ENCODE measurements at regions not wholly inside any gene's neighbourhood (a gene's known extent, or its start where the extent isn't known, plus 50 kb on each side); places are given as distances from the start of the nearest gene placed in this dataset.

DNA sequence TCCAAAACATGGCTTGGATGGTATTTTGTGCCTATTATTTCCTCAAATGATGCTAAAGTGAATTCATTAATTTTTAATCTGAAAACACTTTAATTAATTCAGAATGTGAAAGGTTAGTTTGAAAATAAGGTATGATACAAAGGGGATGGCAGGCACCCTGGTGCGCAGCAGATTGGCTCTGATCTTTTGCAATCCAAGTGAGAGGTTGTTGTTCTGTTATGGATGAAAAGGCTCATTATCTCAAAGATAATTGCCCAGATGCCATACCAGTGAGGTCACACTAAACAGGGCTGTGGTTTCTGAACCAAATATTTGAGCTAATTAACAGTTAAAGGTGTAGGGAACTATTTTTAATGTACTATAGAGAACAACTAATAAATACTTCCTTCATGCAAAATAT lies 504.9 kb downstream of the RAPGEF2 start:
- Histone ChIP-seq H3K27ac (ENCODE audit: low read length) (no peak overlapping the region), H3K9ac (ENCODE audit: low read depth, low read length) (peak overlapping the region; percentile 29; the same call in 1 of the 2 replicates), H3K4me3 (ENCODE audit: low read length) (peak overlapping the region; percentile 14; the same call in 1 of the 2 replicates)

DNA sequence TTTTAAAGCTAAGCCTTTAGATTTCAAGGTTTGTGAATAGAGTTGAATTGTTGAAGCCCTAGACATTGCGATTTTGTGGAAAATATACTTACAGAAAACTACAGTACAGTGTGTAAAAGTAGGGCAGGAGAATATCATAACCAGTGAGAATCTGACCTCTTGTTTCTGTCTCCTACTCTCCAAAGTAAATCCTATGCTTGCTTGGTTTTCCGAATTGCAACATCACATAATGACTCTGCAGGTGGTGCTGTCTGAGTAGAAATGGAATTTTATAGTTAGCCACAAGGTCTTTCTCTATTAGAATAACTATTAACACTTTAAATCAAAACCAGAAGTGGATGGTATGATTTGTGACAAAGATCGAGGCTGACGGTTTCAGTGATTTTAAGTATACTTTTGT lies 505.6 kb downstream of the RAPGEF2 start:
- peak overlapping the region; percentile 29; the same call in 1 of the 2 replicates for H3K9ac ChIP-seq (ENCODE audit: low read depth, low read length)
- H3K27ac ChIP-seq (ENCODE audit: low read length) = peak overlapping the region; percentile 10
- peaks cover 16% of the 10 kb centered on the region; the same call in 1 of the 2 replicates for H3K4me1 ChIP-seq (ENCODE audit: insufficient read depth, low read length)
- no peaks in the 10 kb centered on the region for H3K36me3 ChIP-seq (ENCODE audit: insufficient read depth, low read depth, low read length)
- peaks cover 4% of the 10 kb centered on the region; the same call in 1 of the 2 replicates for H3K9me3 ChIP-seq (ENCODE audit: insufficient read depth, low read depth, low read length)
- H3K4me3 ChIP-seq (ENCODE audit: low read length) = peak overlapping the region; percentile 14; the same call in 1 of the 2 replicates
- no peaks in the 10 kb centered on the region for H3K27me3 ChIP-seq (ENCODE audit: insufficient read depth, low read length)

More for the DNA sequence above, 504.9 kb downstream of the RAPGEF2 start:
- peaks cover 16% of the 10 kb centered on the region; the same call in 1 of the 2 replicates for H3K4me1 ChIP-seq (ENCODE audit: insufficient read depth, low read length)
- no peaks in the 10 kb centered on the region for H3K27me3 ChIP-seq (ENCODE audit: insufficient read depth, low read length)
- H3K9me3 ChIP-seq (ENCODE audit: insufficient read depth, low read depth, low read length) = peaks cover 4% of the 10 kb centered on the region; the same call in 1 of the 2 replicates
- H3K36me3 ChIP-seq (ENCODE audit: insufficient read depth, low read depth, low read length) = no peaks in the 10 kb centered on the region

DNA sequence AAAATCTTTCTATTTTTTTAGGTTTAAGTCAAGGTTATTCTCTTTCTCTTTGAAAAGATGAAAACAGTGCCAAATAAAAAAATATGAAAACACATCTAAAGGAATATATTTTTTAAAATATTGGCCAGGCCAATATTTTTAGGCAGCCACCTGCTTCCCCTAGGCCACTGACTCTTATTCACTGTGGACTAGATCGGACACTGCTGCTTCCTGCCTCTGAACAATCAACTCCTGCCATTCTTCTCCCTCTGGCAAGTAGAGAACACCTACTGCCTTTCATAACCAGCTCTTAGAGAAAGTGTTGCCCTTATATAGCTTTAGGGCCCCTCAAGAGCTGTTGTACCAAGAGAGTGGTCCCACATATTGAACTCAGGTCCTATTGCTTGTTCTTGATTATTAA lies 529.2 kb downstream of the RAPGEF2 start:
- H3K4me3 ChIP-seq (ENCODE audit: low read length) = no peak overlapping the region
- H3K4me1 ChIP-seq (ENCODE audit: insufficient read depth, low read length) = no peaks in the 10 kb centered on the region
- H3K27ac ChIP-seq (ENCODE audit: low read length) = no peak overlapping the region
- H3K9me3 ChIP-seq (ENCODE audit: insufficient read depth, low read depth, low read length) = no peaks in the 10 kb centered on the region
- no peak overlapping the region for H3K9ac ChIP-seq (ENCODE audit: low read depth, low read length)
- no peaks in the 10 kb centered on the region for H3K36me3 ChIP-seq (ENCODE audit: insufficient read depth, low read depth, low read length)
- no peaks in the 10 kb centered on the region for H3K27me3 ChIP-seq (ENCODE audit: insufficient read depth, low read length)

DNA sequence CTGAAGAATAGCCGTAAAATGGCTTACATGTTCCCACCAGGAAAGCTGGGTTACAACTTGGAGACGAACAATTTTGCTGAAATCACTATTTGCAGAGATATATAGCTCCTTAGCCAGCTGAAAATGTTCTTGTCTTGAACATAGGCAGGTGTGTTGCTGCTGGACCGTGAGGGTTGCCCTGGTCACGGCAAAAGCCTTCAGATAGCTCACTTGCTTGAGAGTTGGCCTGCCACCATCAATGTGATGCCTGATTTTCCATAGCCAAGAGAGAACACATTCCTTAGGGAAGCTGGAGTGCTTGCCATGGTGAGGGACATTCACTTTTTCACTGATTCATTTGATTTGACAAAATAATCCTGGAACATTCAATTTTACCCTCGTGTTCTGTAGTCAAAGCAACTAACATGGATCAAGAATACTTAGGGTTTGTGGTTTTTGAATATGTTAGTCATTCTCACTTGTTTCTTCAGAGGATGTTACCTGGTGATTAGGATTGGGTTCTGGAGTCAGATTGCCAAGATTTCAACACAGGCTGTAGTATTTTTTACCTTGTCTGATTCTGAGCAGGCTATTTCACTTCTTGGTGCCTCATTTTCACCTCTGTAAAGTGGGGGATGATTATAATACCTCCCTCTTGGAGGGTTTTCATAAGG lies 536.9 kb downstream of the RAPGEF2 start:
- Histone ChIP-seq H3K9me3 (ENCODE audit: insufficient read depth, low read depth, low read length) (no peaks in the 10 kb centered on the region), H3K4me3 (ENCODE audit: low read length) (no peak overlapping the region), H3K36me3 (ENCODE audit: insufficient read depth, low read depth, low read length) (no peaks in the 10 kb centered on the region), H3K9ac (ENCODE audit: low read depth, low read length) (no peak overlapping the region), H3K4me1 (ENCODE audit: insufficient read depth, low read length) (no peaks in the 10 kb centered on the region), H3K27ac (ENCODE audit: low read length) (no peak overlapping the region), H3K27me3 (ENCODE audit: insufficient read depth, low read length) (no peaks in the 10 kb centered on the region)

DNA sequence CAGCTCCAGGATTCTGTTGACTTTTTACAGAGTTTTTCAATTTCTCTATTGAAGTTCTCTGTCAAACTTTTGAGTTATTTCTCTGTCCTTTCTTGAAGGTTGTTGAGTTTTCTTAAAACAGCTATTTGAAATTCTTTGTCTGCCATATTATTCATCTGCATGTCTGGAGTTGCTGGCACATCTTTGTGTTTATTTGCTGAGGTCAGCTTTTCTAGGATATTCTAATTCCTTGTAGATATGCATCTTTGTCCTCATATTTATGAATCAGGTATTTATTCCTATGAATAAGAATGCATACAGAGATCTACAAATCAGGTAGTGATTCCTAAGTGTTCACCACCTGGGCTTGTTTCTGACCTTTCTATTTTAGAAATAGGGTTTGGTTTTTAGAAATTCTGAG lies 546.4 kb downstream of the RAPGEF2 start:
- Histone ChIP-seq H3K4me3 (ENCODE audit: low read length) (no peak overlapping the region), H3K27me3 (ENCODE audit: insufficient read depth, low read length) (no peaks in the 10 kb centered on the region), H3K27ac (ENCODE audit: low read length) (no peak overlapping the region), H3K9ac (ENCODE audit: low read depth, low read length) (no peak overlapping the region), H3K4me1 (ENCODE audit: insufficient read depth, low read length) (no peaks in the 10 kb centered on the region), H3K9me3 (ENCODE audit: insufficient read depth, low read depth, low read length) (no peaks in the 10 kb centered on the region), H3K36me3 (ENCODE audit: insufficient read depth, low read depth, low read length) (no peaks in the 10 kb centered on the region)

DNA sequence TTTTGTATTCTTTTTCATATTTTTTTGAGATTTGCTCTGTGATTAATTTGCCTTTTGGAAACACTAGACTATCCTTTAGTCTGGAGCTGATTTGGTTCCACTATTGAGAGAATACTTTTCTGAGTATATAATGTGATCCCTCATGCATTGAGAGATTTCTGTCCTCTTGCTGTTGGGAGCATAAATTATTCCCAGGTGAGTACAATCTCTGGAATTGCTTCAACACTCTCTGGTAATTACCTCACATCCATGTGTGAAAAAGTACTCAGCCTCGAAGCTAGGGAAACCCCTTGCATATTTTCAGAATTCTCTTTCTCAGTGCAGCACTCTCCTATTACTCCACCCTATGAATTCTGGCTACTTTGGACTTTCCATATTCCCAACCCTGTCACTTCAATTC lies 550.0 kb downstream of the RAPGEF2 start:
- H3K9me3 ChIP-seq (ENCODE audit: insufficient read depth, low read depth, low read length) = no peaks in the 10 kb centered on the region
- H3K36me3 ChIP-seq (ENCODE audit: insufficient read depth, low read depth, low read length) = no peaks in the 10 kb centered on the region
- no peaks in the 10 kb centered on the region for H3K4me1 ChIP-seq (ENCODE audit: insufficient read depth, low read length)
- H3K9ac ChIP-seq (ENCODE audit: low read depth, low read length) = no peak overlapping the region
- H3K27me3 ChIP-seq (ENCODE audit: insufficient read depth, low read length) = no peaks in the 10 kb centered on the region
- H3K4me3 ChIP-seq (ENCODE audit: low read length) = no peak overlapping the region
- H3K27ac ChIP-seq (ENCODE audit: low read length) = no peak overlapping the region

DNA sequence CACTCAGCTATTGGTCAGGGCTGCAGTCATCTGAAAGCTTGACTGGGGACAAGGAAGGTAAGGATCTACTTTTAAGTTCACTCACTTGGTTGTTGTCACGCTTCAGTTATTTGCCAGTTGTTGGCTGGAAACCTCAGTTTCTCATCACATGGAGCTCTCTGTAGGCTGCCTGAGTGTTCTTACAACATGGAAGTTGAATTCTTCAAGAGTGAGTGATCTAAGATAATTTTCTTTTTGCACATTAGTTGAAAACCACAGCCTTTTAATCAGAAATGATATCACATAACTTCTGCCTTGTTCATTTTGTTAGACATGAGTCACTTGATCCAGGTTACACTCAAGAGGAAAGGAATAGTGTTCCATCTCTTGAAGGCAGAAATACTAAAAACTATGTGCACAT lies 552.7 kb downstream of the RAPGEF2 start:
- Histone ChIP-seq H3K9ac (ENCODE audit: low read depth, low read length) (no peak overlapping the region), H3K9me3 (ENCODE audit: insufficient read depth, low read depth, low read length) (no peaks in the 10 kb centered on the region; the same call in 1 of the 2 replicates), H3K4me3 (ENCODE audit: low read length) (no peak overlapping the region), H3K27me3 (ENCODE audit: insufficient read depth, low read length) (no peaks in the 10 kb centered on the region), H3K27ac (ENCODE audit: low read length) (no peak overlapping the region), H3K4me1 (ENCODE audit: insufficient read depth, low read length) (no peaks in the 10 kb centered on the region), H3K36me3 (ENCODE audit: insufficient read depth, low read depth, low read length) (no peaks in the 10 kb centered on the region)

DNA sequence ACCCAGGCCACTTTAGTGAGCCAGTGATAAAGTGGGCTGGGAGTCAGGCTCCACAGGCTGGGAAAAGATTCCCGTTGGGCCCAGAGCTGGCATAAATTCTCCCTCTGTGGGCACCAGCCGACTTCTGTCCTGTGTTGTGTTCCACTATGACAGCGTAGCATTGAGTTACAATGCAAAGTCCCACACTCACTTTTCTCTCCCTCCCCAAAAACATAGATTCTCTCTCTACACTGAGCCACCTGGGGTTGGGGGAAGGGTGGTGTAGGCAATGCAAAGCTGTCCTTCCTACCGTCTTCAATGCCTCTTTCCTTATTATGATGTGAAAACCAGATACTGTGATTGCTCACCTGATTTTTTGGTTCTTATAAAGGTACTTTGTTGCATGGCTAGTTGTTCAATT lies 566.2 kb downstream of the RAPGEF2 start:
- H3K27ac ChIP-seq (ENCODE audit: low read length) = no peak overlapping the region
- H3K36me3 ChIP-seq (ENCODE audit: insufficient read depth, low read depth, low read length) = no peaks in the 10 kb centered on the region
- H3K4me1 ChIP-seq (ENCODE audit: insufficient read depth, low read length) = no peaks in the 10 kb centered on the region
- no peak overlapping the region for H3K4me3 ChIP-seq (ENCODE audit: low read length)
- no peaks in the 10 kb centered on the region; the same call in 1 of the 2 replicates for H3K9me3 ChIP-seq (ENCODE audit: insufficient read depth, low read depth, low read length)
- H3K27me3 ChIP-seq (ENCODE audit: insufficient read depth, low read length) = no peaks in the 10 kb centered on the region
- H3K9ac ChIP-seq (ENCODE audit: low read depth, low read length) = no peak overlapping the region

DNA sequence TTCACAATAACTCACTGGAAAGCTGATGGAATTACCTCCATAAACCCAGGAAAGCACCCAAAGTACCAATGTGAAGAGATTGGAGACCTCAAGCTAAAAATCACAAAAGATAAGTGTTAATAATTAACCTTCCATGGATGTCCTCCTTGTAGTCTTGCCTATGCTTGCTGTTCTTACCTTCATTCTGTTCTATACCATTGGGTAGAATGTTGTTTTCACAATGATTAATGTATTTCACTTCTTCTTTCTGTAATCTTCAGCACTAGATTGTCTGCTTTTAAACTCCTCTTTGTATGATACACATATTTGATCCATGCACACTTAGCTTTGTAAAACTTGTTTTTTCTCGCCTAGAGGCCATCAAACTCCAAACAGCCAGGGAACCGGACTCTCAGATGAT lies 570.3 kb downstream of the RAPGEF2 start:
- no peaks in the 10 kb centered on the region for H3K27me3 ChIP-seq (ENCODE audit: insufficient read depth, low read length)
- H3K4me1 ChIP-seq (ENCODE audit: insufficient read depth, low read length) = no peaks in the 10 kb centered on the region
- H3K4me3 ChIP-seq (ENCODE audit: low read length) = no peak overlapping the region
- no peak overlapping the region for H3K27ac ChIP-seq (ENCODE audit: low read length)
- no peaks in the 10 kb centered on the region for H3K36me3 ChIP-seq (ENCODE audit: insufficient read depth, low read depth, low read length)
- no peak overlapping the region for H3K9ac ChIP-seq (ENCODE audit: low read depth, low read length)
- no peaks in the 10 kb centered on the region for H3K9me3 ChIP-seq (ENCODE audit: insufficient read depth, low read depth, low read length)

DNA sequence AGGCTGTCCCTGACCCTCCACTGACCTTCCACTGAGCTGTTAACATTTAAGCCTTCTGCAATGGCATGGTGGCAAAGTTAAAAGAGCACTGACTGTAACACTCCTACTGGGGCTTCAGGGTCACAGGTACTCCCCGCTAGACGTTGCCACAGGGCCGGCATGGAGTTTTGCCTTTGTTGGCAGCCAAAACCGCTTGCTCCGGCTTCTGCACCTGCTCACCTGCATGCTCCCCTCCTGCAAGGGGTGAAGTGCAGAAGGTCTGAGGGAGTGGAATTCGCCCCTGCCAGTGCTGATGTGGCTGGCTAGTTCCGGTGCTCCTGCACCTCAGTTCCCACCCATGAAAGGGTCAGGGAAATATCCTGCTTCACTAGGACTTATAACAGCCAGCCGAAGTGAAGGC lies 571.4 kb downstream of the RAPGEF2 start:
- Histone ChIP-seq H3K27ac (ENCODE audit: low read length) (no peak overlapping the region), H3K9me3 (ENCODE audit: insufficient read depth, low read depth, low read length) (no peaks in the 10 kb centered on the region), H3K4me1 (ENCODE audit: insufficient read depth, low read length) (no peaks in the 10 kb centered on the region), H3K4me3 (ENCODE audit: low read length) (no peak overlapping the region), H3K27me3 (ENCODE audit: insufficient read depth, low read length) (no peaks in the 10 kb centered on the region), H3K36me3 (ENCODE audit: insufficient read depth, low read depth, low read length) (no peaks in the 10 kb centered on the region), H3K9ac (ENCODE audit: low read depth, low read length) (no peak overlapping the region)

DNA sequence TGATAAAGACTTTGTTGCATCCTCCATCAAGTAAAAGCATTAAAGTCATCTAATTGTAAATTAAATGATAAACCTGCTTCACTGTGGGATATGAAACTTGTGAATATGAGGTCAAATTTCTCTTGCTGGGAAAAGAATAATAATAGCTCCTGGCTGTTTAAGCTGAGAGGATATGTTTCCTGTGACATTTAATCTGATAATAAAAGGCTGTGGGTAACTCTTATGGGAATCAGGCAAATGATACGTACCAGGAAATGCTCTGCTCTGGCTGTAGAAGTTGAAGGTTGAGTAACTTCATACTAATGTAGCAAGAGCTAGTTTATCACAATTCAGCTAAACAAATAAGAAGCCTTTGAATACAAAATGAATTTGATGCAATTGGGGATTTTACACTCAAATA lies 574.6 kb downstream of the RAPGEF2 start:
- no peaks in the 10 kb centered on the region for H3K9me3 ChIP-seq (ENCODE audit: insufficient read depth, low read depth, low read length)
- no peak overlapping the region for H3K9ac ChIP-seq (ENCODE audit: low read depth, low read length)
- no peaks in the 10 kb centered on the region for H3K36me3 ChIP-seq (ENCODE audit: insufficient read depth, low read depth, low read length)
- no peak overlapping the region for H3K4me3 ChIP-seq (ENCODE audit: low read length)
- H3K27ac ChIP-seq (ENCODE audit: low read length) = no peak overlapping the region
- no peaks in the 10 kb centered on the region for H3K4me1 ChIP-seq (ENCODE audit: insufficient read depth, low read length)
- no peaks in the 10 kb centered on the region for H3K27me3 ChIP-seq (ENCODE audit: insufficient read depth, low read length)

DNA sequence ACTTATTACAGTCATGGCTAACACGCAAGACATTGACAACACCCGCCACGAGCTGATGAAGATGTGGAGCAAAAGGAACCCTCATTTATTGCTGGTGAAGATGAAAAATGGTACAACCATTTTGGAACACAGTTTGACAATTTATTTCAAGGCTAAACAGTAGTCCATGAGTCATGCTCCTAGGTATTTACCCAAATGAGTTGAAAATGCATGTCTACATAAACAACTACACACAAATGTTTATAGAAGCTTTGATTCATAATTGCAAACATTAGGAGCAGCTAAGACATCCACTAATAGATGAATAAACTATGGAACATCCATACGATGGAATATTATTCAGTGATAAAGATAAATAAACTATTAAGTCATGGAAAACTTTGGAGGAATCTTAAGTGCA lies 580.1 kb downstream of the RAPGEF2 start:
- Histone ChIP-seq H3K9ac (ENCODE audit: low read depth, low read length) (no peak overlapping the region), H3K4me3 (ENCODE audit: low read length) (no peak overlapping the region), H3K4me1 (ENCODE audit: insufficient read depth, low read length) (peaks cover 9% of the 10 kb centered on the region; the same call in 1 of the 2 replicates), H3K9me3 (ENCODE audit: insufficient read depth, low read depth, low read length) (no peaks in the 10 kb centered on the region), H3K27me3 (ENCODE audit: insufficient read depth, low read length) (no peaks in the 10 kb centered on the region), H3K27ac (ENCODE audit: low read length) (no peak overlapping the region), H3K36me3 (ENCODE audit: insufficient read depth, low read depth, low read length) (no peaks in the 10 kb centered on the region)
